Neural progenitor cell (in vitro differentiated cells): ENCODE measurements at regions not wholly inside any gene's neighbourhood (a gene's known extent, or its start where the extent isn't known, plus 50 kb on each side); places are given as distances from the start of the nearest gene placed in this dataset.
"Not testable (repeated sequence)": the region's sequence is repeated elsewhere in the genome, so short reads cannot be mapped to it uniquely, and the experiment has no call there.

Source experiments
- DNase-seq: peaks from one replicate; pipeline ENCODE4 v3.0.0-alpha.2; 2016; ENCODE audit warnings: low spot score
- H2AFZ ChIP-seq: fragments of 200-600 bp; sonication (generic); replicated peaks from 2 replicates; pipeline ENCODE4 v1.6.1; 2016; ENCODE audit warnings: antibody characterized with exemption
- H3F3A ChIP-seq: fragments of 200-600 bp; sonication (generic); 2 replicates; pipeline ENCODE4 v1.6.1; 2016; ENCODE audit warnings: antibody characterized with exemption, low read depth
- H3K27ac ChIP-seq: fragments of 200-600 bp; sonication (generic); 2 replicates; pipeline ENCODE4 v1.5.1; 2016; ENCODE audit warnings: mild to moderate bottlenecking
- H3K27me3 ChIP-seq: fragments of 200-600 bp; sonication (generic); 2 replicates; pipeline ENCODE4 v1.6.1; 2016; ENCODE audit warnings: mild to moderate bottlenecking, moderate library complexity
- H3K36me3 ChIP-seq: fragments of 200-600 bp; sonication (generic); 2 replicates; pipeline ENCODE4 v1.5.1; 2016
- H3K4me1 ChIP-seq: fragments of 200-600 bp; sonication (generic); 2 replicates; pipeline ENCODE4 v1.6.1; 2016; ENCODE audit warnings: mixed run types
- H3K4me2 ChIP-seq: fragments of 200-600 bp; sonication (generic); 2 replicates; pipeline ENCODE4 v1.6.1; 2016
- H3K4me3 ChIP-seq: fragments of 200-600 bp; sonication (generic); 2 replicates; pipeline ENCODE4 v1.5.1; 2016
- H3K79me2 ChIP-seq: fragments of 200-600 bp; sonication (generic); 2 replicates; pipeline ENCODE4 v1.6.1; 2016; ENCODE audit warnings: low read depth
- H3K9ac ChIP-seq: fragments of 200-600 bp; sonication (generic); 2 replicates; pipeline ENCODE4 v1.6.1; 2016
- H3K9me3 ChIP-seq: fragments of 200-600 bp; sonication (generic); 2 replicates; pipeline ENCODE4 v1.5.1; 2016; ENCODE audit warnings: low read depth
- H4K20me1 ChIP-seq: fragments of 200-600 bp; sonication (generic); 2 replicates; pipeline ENCODE4 v1.6.1; 2016; ENCODE audit warnings: low read depth
- H3K27ac Mint-ChIP-seq: 3 replicates; pipeline ENCODE4 v1.8.0; 2021; ENCODE audit warnings: mixed read lengths
- H3K27me3 Mint-ChIP-seq: 2 replicates; pipeline ENCODE4 v1.8.0; 2022; ENCODE audit warnings: low read depth, mild to moderate bottlenecking, inconsistent platforms, moderate library complexity, mixed read lengths; ENCODE audit not compliant: insufficient read depth
- H3K36me3 Mint-ChIP-seq: 3 replicates; pipeline ENCODE4 v1.8.0; 2021; ENCODE audit warnings: mixed read lengths
- H3K4me1 Mint-ChIP-seq: 3 replicates; pipeline ENCODE4 v1.8.0; 2021; ENCODE audit warnings: mixed read lengths
- H3K4me3 Mint-ChIP-seq: 3 replicates; pipeline ENCODE4 v1.8.0; 2021; ENCODE audit warnings: mild to moderate bottlenecking, moderate library complexity, mixed read lengths
- H3K9me3 Mint-ChIP-seq: 3 replicates; pipeline ENCODE4 v1.8.0; 2020; ENCODE audit warnings: mixed read lengths
- EZH2 ChIP-seq: fragments of 200-600 bp; sonication (generic); IDR thresholded peaks from 2 replicates; pipeline ENCODE4 v1.6.1; 2017; ENCODE audit warnings: antibody characterized with exemption, mild to moderate bottlenecking, moderate library complexity
- EZH2phosphoT487 ChIP-seq: fragments of 200-600 bp; sonication (generic); IDR thresholded peaks from 2 replicates; pipeline ENCODE4 v1.6.1; 2017; ENCODE audit warnings: antibody characterized with exemption
- TF ChIP-seq, protein P1 (sequence below): fragments of 200-600 bp; sonication (generic); IDR thresholded peaks from 2 replicates; pipeline ENCODE4 v1.5.1; 2017; ENCODE audit warnings: antibody characterized with exemption, mild to moderate bottlenecking

DNA sequence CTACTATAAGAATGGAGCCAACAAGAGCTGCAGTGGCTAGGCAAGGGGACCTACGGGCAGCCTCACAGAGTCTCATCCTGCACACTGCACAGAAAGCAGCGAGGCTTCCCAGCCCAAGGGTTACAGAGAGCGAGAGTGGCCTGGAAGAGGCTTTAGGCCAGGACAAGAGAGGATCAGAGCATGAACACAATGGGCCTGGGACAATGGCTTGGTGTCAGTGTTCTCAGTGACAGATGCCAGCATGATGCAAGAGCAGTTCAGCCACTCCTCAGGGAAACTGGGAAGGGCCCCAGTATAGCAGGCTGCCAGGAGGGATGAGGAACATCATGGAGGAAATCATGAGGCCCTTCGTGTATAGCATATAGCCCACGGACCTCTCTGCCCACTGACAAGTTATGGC, 108.0 kb downstream of the NUS1 start:
- Histone ChIP-seq H3K36me3 (no peaks in the 10 kb centered on the region), H3K9ac (no peak overlapping the region), H3K27me3 (no peaks in the 10 kb centered on the region), H3K4me2 (peak overlapping the region; percentile 28), H3K4me3 (no peak overlapping the region), H2AFZ (peak overlapping the region; percentile 30), H3K4me1 (peaks cover 14% of the 10 kb centered on the region), H3F3A (no peaks in the 10 kb centered on the region), H3K79me2 (no peaks in the 10 kb centered on the region), H4K20me1 (no peaks in the 10 kb centered on the region), H3K9me3 (no peaks in the 10 kb centered on the region), H3K27ac (no peak overlapping the region)
- peak; percentile 88 for DNase-seq
- H3K36me3 Mint-ChIP-seq = no peaks in the 10 kb centered on the region
- no peaks in the 10 kb centered on the region for H3K27me3 Mint-ChIP-seq
- no peak overlapping the region for H3K4me3 Mint-ChIP-seq
- H3K4me1 Mint-ChIP-seq = peaks cover 5% of the 10 kb centered on the region
- TF ChIP-seq EZH2 (no peak), EZH2phosphoT487 (no peak)
- TF ChIP-seq, protein P1, sequence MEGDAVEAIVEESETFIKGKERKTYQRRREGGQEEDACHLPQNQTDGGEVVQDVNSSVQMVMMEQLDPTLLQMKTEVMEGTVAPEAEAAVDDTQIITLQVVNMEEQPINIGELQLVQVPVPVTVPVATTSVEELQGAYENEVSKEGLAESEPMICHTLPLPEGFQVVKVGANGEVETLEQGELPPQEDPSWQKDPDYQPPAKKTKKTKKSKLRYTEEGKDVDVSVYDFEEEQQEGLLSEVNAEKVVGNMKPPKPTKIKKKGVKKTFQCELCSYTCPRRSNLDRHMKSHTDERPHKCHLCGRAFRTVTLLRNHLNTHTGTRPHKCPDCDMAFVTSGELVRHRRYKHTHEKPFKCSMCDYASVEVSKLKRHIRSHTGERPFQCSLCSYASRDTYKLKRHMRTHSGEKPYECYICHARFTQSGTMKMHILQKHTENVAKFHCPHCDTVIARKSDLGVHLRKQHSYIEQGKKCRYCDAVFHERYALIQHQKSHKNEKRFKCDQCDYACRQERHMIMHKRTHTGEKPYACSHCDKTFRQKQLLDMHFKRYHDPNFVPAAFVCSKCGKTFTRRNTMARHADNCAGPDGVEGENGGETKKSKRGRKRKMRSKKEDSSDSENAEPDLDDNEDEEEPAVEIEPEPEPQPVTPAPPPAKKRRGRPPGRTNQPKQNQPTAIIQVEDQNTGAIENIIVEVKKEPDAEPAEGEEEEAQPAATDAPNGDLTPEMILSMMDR = no peak
- peak overlapping the region; percentile 83 for H3K27ac Mint-ChIP-seq
- H3K9me3 Mint-ChIP-seq = no peaks in the 10 kb centered on the region

DNA sequence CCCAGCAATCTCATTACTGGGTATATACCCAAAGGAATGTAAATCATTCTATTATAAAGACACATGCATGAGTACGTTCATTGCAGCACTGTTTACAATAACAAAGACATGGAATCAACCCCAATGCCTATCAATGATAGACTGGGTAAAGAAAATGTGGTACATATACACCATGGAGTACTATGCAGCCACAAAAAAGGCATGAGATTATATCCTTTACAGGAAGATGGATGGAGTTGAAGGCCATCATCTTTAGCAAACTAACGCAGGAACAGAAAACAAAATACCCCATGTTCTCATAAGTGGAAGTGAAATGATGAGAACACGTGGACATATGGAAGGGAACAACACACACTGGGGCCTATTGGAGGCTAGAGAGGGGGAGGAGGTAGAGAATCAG, 115.7 kb downstream of the NUS1 start:
- Mint-ChIP-seq H3K36me3 (no peaks in the 10 kb centered on the region), H3K4me3 (no peak overlapping the region), H3K9me3 (no peaks in the 10 kb centered on the region), H3K27me3 (peaks cover 4% of the 10 kb centered on the region), H3K27ac (no peak overlapping the region), H3K4me1 (peaks cover 9% of the 10 kb centered on the region)
- H3F3A ChIP-seq = no peaks in the 10 kb centered on the region
- H3K9me3 ChIP-seq = no peaks in the 10 kb centered on the region
- no peak overlapping the region for H3K9ac ChIP-seq
- H3K27ac ChIP-seq = no peak overlapping the region
- H3K36me3 ChIP-seq = no peaks in the 10 kb centered on the region
- H4K20me1 ChIP-seq = no peaks in the 10 kb centered on the region
- no peak overlapping the region for H3K4me2 ChIP-seq
- H2AFZ ChIP-seq = no peak overlapping the region
- no peaks in the 10 kb centered on the region for H3K27me3 ChIP-seq
- DNase-seq = no peak
- H3K4me3 ChIP-seq = no peak overlapping the region
- no peaks in the 10 kb centered on the region for H3K79me2 ChIP-seq
- TF ChIP-seq EZH2phosphoT487 (no peak), EZH2 (no peak)
- TF ChIP-seq, protein P1 = no peak
- H3K4me1 ChIP-seq = peaks cover 8% of the 10 kb centered on the region

DNA sequence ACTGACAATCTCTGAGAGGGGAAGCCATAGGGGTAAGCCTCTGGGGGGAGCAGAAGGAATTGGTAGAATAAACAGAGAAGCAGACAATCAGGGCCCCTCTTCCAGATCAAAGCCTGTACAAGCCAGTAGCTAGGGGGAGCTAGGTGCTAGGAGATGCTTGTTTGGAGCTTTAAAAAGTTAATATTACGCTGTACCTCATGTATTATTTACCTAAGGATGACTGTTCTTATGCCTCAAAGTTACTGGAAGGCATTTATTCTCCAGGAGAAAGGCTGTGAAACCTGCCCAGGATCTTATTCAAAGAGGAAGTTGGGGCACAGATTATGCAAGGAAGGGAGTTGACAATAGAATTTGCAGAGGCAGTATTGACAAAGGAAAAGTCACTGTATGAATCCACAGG, 111.8 kb upstream of the SLC35F1 start:
- Mint-ChIP-seq H3K27me3 (peaks cover 6% of the 10 kb centered on the region), H3K27ac (no peak overlapping the region), H3K4me1 (peaks cover 15% of the 10 kb centered on the region), H3K9me3 (no peaks in the 10 kb centered on the region), H3K36me3 (no peaks in the 10 kb centered on the region), H3K4me3 (no peak overlapping the region)
- no peak overlapping the region for H3K4me2 ChIP-seq
- DNase-seq = no peak
- H3K27me3 ChIP-seq = no peaks in the 10 kb centered on the region
- no peak for TF ChIP-seq EZH2phosphoT487
- TF ChIP-seq, protein P1 = peak; percentile 21
- H3F3A ChIP-seq = no peaks in the 10 kb centered on the region
- H3K27ac ChIP-seq = no peak overlapping the region
- no peak overlapping the region for H3K9ac ChIP-seq
- H2AFZ ChIP-seq = peak overlapping the region; percentile 55
- H4K20me1 ChIP-seq = no peaks in the 10 kb centered on the region
- H3K4me3 ChIP-seq = no peak overlapping the region
- no peaks in the 10 kb centered on the region for H3K9me3 ChIP-seq
- peaks cover 13% of the 10 kb centered on the region for H3K4me1 ChIP-seq
- H3K79me2 ChIP-seq = no peaks in the 10 kb centered on the region
- no peaks in the 10 kb centered on the region for H3K36me3 ChIP-seq

DNA sequence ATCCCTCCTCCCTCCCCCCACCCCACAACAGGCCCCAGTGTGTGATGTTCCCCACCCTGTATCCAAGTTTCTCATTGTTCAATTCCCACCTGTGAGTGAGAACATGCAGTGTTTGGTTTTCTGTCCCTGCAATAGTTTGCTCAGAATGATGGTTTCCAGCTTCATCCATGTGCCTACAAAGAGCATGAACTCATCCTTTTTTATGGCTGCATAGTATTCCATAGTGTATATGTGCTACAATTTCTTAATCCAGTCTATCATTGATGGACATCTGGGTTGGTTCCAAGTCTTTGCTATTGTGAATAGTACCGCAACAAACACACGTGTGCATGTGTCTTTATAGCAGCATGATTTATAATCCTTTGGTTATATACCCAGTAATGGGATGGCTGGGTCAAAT, 108.2 kb upstream of the SLC35F1 start:
- not testable (repeated sequence) for H3K4me3 Mint-ChIP-seq, H3K9me3 ChIP-seq, H3K36me3 ChIP-seq, H3K4me2 ChIP-seq, H3K36me3 Mint-ChIP-seq, H4K20me1 ChIP-seq, H3K27ac Mint-ChIP-seq, H3K27me3 ChIP-seq, H3K27me3 Mint-ChIP-seq, H3K79me2 ChIP-seq, H3K4me3 ChIP-seq, H3K27ac ChIP-seq, H3K9me3 Mint-ChIP-seq, H3K9ac ChIP-seq, H2AFZ ChIP-seq, DNase-seq, H3F3A ChIP-seq
- H3K4me1 Mint-ChIP-seq = peaks cover 15% of the 10 kb centered on the region
- peaks cover 13% of the 10 kb centered on the region for H3K4me1 ChIP-seq
